Adipocyte (in vitro differentiated cells): ENCODE measurements at regions not wholly inside any gene's neighbourhood (a gene's known extent, or its start where the extent isn't known, plus 50 kb on each side); places are given as distances from the start of the nearest gene placed in this dataset.
"Not testable (repeated sequence)": the region's sequence is repeated elsewhere in the genome, so short reads cannot be mapped to it uniquely, and the experiment has no call there.

Experiments used
- DNase-seq: peaks from one replicate; pipeline ENCODE4 v3.0.0-alpha.2; 2015; ENCODE audit warnings: low read depth
- H3K27me3 ChIP-seq: replicated peaks from 2 replicates; pipeline ENCODE4 v1.7.0; 2013; ENCODE audit warnings: mild to moderate bottlenecking, low read length, moderate library complexity; ENCODE audit not compliant: control insufficient read depth, insufficient read depth
- H3K36me3 ChIP-seq: 2 replicates; pipeline ENCODE4 v1.7.0; 2013; ENCODE audit warnings: low read length, mild to moderate bottlenecking, moderate library complexity; ENCODE audit not compliant: control insufficient read depth, insufficient read depth, severe bottlenecking
- H3K4me1 ChIP-seq: 2 replicates; pipeline ENCODE4 v1.7.0; 2013; ENCODE audit warnings: mild to moderate bottlenecking, low read length, moderate library complexity; ENCODE audit not compliant: control insufficient read depth, insufficient read depth
- H3K4me3 ChIP-seq: 2 replicates; pipeline ENCODE4 v1.7.0; 2013; ENCODE audit warnings: mild to moderate bottlenecking, low read length, moderate library complexity
- H3K9ac ChIP-seq: 2 replicates; pipeline ENCODE4 v1.7.0; 2013; ENCODE audit warnings: mild to moderate bottlenecking, low read length, moderate library complexity
- H3K9me3 ChIP-seq: 2 replicates; pipeline ENCODE4 v1.7.0; 2013; ENCODE audit warnings: mild to moderate bottlenecking, low read length, moderate library complexity; ENCODE audit not compliant: control insufficient read depth

GRCh38 chr13:88704600-88705275 is 1033.6 kb downstream of the SLITRK5 start:
- H3K4me1 ChIP-seq = peaks cover 14% of the 10 kb centered on the region
- H3K4me3 ChIP-seq = peak overlapping the region; percentile 75
- no peaks in the 10 kb centered on the region for H3K36me3 ChIP-seq
- no peaks in the 10 kb centered on the region for H3K27me3 ChIP-seq
- H3K9me3 ChIP-seq = no peaks in the 10 kb centered on the region
- peak overlapping the region; percentile 64 for H3K9ac ChIP-seq
- no peak for DNase-seq

- Histone ChIP-seq H3K27me3 (no peaks in the 10 kb centered on the region), H3K9ac (no peak overlapping the region), H3K4me1 (peaks cover 3% of the 10 kb centered on the region), H3K4me3 (no peak overlapping the region), H3K36me3 (no peaks in the 10 kb centered on the region), H3K9me3 (no peaks in the 10 kb centered on the region)
- no peak for DNase-seq
These were observed 1036.5 kb downstream of the SLITRK5 start for GRCh38 chr13:88707646-88708045.

- no peaks in the 10 kb centered on the region for H3K27me3 ChIP-seq
- no peak overlapping the region for H3K9ac ChIP-seq
- H3K4me1 ChIP-seq = no peaks in the 10 kb centered on the region
- no peaks in the 10 kb centered on the region for H3K9me3 ChIP-seq
- no peak for DNase-seq
- no peak overlapping the region for H3K4me3 ChIP-seq
- no peaks in the 10 kb centered on the region for H3K36me3 ChIP-seq
These were observed 1046.8 kb downstream of the SLITRK5 start for GRCh38 chr13:88717946-88718345.

GRCh38 chr13:88718781-88719180 is 1047.6 kb downstream of the SLITRK5 start:
- Histone ChIP-seq H3K9ac (no peak overlapping the region), H3K27me3 (no peaks in the 10 kb centered on the region), H3K4me3 (no peak overlapping the region), H3K9me3 (no peaks in the 10 kb centered on the region), H3K36me3 (no peaks in the 10 kb centered on the region), H3K4me1 (no peaks in the 10 kb centered on the region)
- no peak for DNase-seq

- no peak overlapping the region for H3K4me3 ChIP-seq
- no peaks in the 10 kb centered on the region for H3K4me1 ChIP-seq
- no peaks in the 10 kb centered on the region for H3K27me3 ChIP-seq
- H3K36me3 ChIP-seq = no peaks in the 10 kb centered on the region
- H3K9me3 ChIP-seq = no peaks in the 10 kb centered on the region
- DNase-seq = no peak
- H3K9ac ChIP-seq = no peak overlapping the region
These were observed 1054.9 kb downstream of the SLITRK5 start for GRCh38 chr13:88726075-88726474.

- H3K36me3 ChIP-seq, H3K4me1 ChIP-seq, H3K27me3 ChIP-seq, H3K4me3 ChIP-seq, DNase-seq, H3K9ac ChIP-seq, H3K9me3 ChIP-seq: not testable (repeated sequence)
These were observed 1056.1 kb downstream of the SLITRK5 start for GRCh38 chr13:88727236-88727635.

- no peaks in the 10 kb centered on the region for H3K4me1 ChIP-seq
- no peak overlapping the region for H3K9ac ChIP-seq
- H3K9me3 ChIP-seq = no peaks in the 10 kb centered on the region
- no peaks in the 10 kb centered on the region for H3K36me3 ChIP-seq
- H3K27me3 ChIP-seq = no peaks in the 10 kb centered on the region
- H3K4me3 ChIP-seq = no peak overlapping the region
- DNase-seq = no peak
These were observed 1058.4 kb downstream of the SLITRK5 start for GRCh38 chr13:88729605-88730004.

GRCh38 chr13:88736026-88736425 is 1064.9 kb downstream of the SLITRK5 start:
- Histone ChIP-seq H3K9me3 (no peaks in the 10 kb centered on the region), H3K9ac (no peak overlapping the region), H3K4me1 (no peaks in the 10 kb centered on the region), H3K36me3 (no peaks in the 10 kb centered on the region), H3K4me3 (no peak overlapping the region), H3K27me3 (no peaks in the 10 kb centered on the region)
- no peak for DNase-seq

GRCh38 chr13:88739195-88739594 is 1068.0 kb downstream of the SLITRK5 start:
- H3K36me3 ChIP-seq = no peaks in the 10 kb centered on the region
- H3K27me3 ChIP-seq = no peaks in the 10 kb centered on the region
- DNase-seq = no peak
- H3K4me1 ChIP-seq = no peaks in the 10 kb centered on the region
- H3K4me3 ChIP-seq = no peak overlapping the region
- H3K9me3 ChIP-seq = no peaks in the 10 kb centered on the region
- H3K9ac ChIP-seq = no peak overlapping the region

- Histone ChIP-seq H3K4me3 (no peak overlapping the region), H3K27me3 (no peaks in the 10 kb centered on the region), H3K36me3 (no peaks in the 10 kb centered on the region), H3K4me1 (no peaks in the 10 kb centered on the region), H3K9me3 (no peaks in the 10 kb centered on the region), H3K9ac (no peak overlapping the region)
- DNase-seq = no peak
These were observed 1073.1 kb downstream of the SLITRK5 start for GRCh38 chr13:88744289-88744688.

GRCh38 chr13:88745011-88745410 is 1073.8 kb downstream of the SLITRK5 start:
- DNase-seq = no peak
- H3K4me3 ChIP-seq = no peak overlapping the region
- H3K9me3 ChIP-seq = no peaks in the 10 kb centered on the region
- no peaks in the 10 kb centered on the region for H3K27me3 ChIP-seq
- H3K4me1 ChIP-seq = no peaks in the 10 kb centered on the region
- no peak overlapping the region for H3K9ac ChIP-seq
- H3K36me3 ChIP-seq = no peaks in the 10 kb centered on the region

GRCh38 chr13:88752041-88752440 is 1080.9 kb downstream of the SLITRK5 start:
- Histone ChIP-seq H3K4me1 (no peaks in the 10 kb centered on the region), H3K4me3 (no peak overlapping the region), H3K9ac (no peak overlapping the region), H3K27me3 (no peaks in the 10 kb centered on the region), H3K36me3 (no peaks in the 10 kb centered on the region), H3K9me3 (no peaks in the 10 kb centered on the region)
- DNase-seq = no peak
